Lower leg skin (tissue), 3 donors: ENCODE measurements at regions not wholly inside any gene's neighbourhood (a gene's known extent, or its start where the extent isn't known, plus 50 kb on each side); places are given as distances from the start of the nearest gene placed in this dataset.

Experiments used
- CTCF ChIP-seq, 3 donors: fragments of 450-650 bp; IDR thresholded peaks; one replicate each; pipeline ENCODE4 v1.5.1; 2016; ENCODE audit warnings: antibody characterized with exemption in 3 of 3, mild to moderate bottlenecking in 3 of 3, moderate library complexity in 2 of 3
- POLR2A ChIP-seq, 2 donors: fragments of 450-650 bp; IDR thresholded peaks; one replicate each; pipeline ENCODE4 v1.6.1; 2016 to 2017; ENCODE audit warnings: antibody characterized with exemption in 2 of 2, mild to moderate bottlenecking in 1 of 2, moderate library complexity in 1 of 2

GRCh38 chr10:4181621-4182049 lies 396.6 kb upstream of the KLF6 start:
- TF ChIP-seq CTCF (IDR thresholded peaks at IDR 0.05) (no peak), POLR2A (IDR thresholded peaks at IDR 0.05) (no peak)
